Stomach (tissue), 8 donors: ENCODE measurements at regions not wholly inside any gene's neighbourhood (a gene's known extent, or its start where the extent isn't known, plus 50 kb on each side); places are given as distances from the start of the nearest gene placed in this dataset.
"Not testable (repeated sequence)": the region's sequence is repeated elsewhere in the genome, so short reads cannot be mapped to it uniquely, and the experiment has no call there.

ENCODE experiments used
- DNase-seq, 2 donors: peaks; one replicate each; pipeline versions ENCODE4 v3.0.0 to v3.0.0-alpha.2; 2013 to 2019
- H3K27ac ChIP-seq, 5 donors: fragments of 200-600 bp in 4 of 5; sonication (generic) in 4 of 5; one replicate each; pipeline ENCODE4 v1.5.1; 2013 to 2019; ENCODE audit warnings: mild to moderate bottlenecking in 1 of 5, moderate library complexity in 1 of 5
- H3K27me3 ChIP-seq, 3 donors: fragments of 200-600 bp; sonication (generic); one replicate each; pipeline ENCODE4 v1.5.1; 2017 to 2019; ENCODE audit warnings: mixed run types in 1 of 3
- H3K36me3 ChIP-seq, 4 donors: fragments of 200-600 bp; sonication (generic); 1 replicate in 3 of 4; 2 replicates in 1 of 4; pipeline ENCODE4 v1.5.1; 2016 to 2019
- H3K4me1 ChIP-seq, 4 donors: fragments of 200-600 bp; sonication (generic); one replicate each; pipeline ENCODE4 v1.5.1; 2016 to 2019
- H3K4me3 ChIP-seq, 4 donors: fragments of 200-600 bp; sonication (generic) in 3 of 4; one replicate each; pipeline ENCODE4 v1.5.1; 2016 to 2019; ENCODE audit warnings: mild to moderate bottlenecking in 1 of 4
- H3K9me3 ChIP-seq, 4 donors: fragments of 200-600 bp; sonication (generic); one replicate each; pipeline ENCODE4 v1.5.1; 2016 to 2019
- CTCF ChIP-seq, 7 experiments: fragments of 450-650 bp in 4 of 7; fragments of 200-600 bp in 3 of 7; sonication (generic) in 3 of 7; IDR thresholded peaks; one replicate each; pipeline ENCODE4 v1.5.1; 2016 to 2019; ENCODE audit warnings: antibody characterized with exemption in 7 of 7, control low read depth in 2 of 7, mild to moderate bottlenecking in 1 of 7
- EP300 ChIP-seq: sonication (generic); formaldehyde crosslinking; IDR thresholded peaks from one replicate; pipeline ENCODE4 v1.6.1; 2017; ENCODE audit warnings: antibody characterized with exemption
- POLR2A ChIP-seq, 4 donors: fragments of 450-650 bp; IDR thresholded peaks; one replicate each; pipeline ENCODE4 v1.6.1; 2016; ENCODE audit warnings: antibody characterized with exemption in 4 of 4, control low read depth in 2 of 4, mild to moderate bottlenecking in 1 of 4, moderate library complexity in 1 of 4
- POLR2AphosphoS5 ChIP-seq, 3 donors: sonication (generic); formaldehyde crosslinking; IDR thresholded peaks; one replicate each; pipeline ENCODE4 v1.6.1; 2016; ENCODE audit warnings: antibody characterized with exemption in 3 of 3
- WGBS, 5 donors: extraction: QIAGEN DNeasy Blood & Tissue Kit in 3 of 5; methylation state at CpG; one replicate each; pipeline versions ENCODE4 v1.1.5 to v1.1.7; 2013 to 2018; 5-methylcytosine and 5-hydroxymethylcytosine counted together
- intact Hi-C: fragments of 100-400 bp; cut with DNase I; formaldehyde crosslinking; loops from one replicate; pipeline ENCODE4 v1.15.1; 2023; ENCODE audit warnings: low total_unique reads
- donor health status: healthy with polysubstance abuse.
- donor health status: Bipolar disorder and iron deficiency.
- donor health status: healthy.

GRCh38 chr17:33704856-33705255 is 411.8 kb upstream of the ASIC2 start:
- no peak for TF ChIP-seq POLR2AphosphoS5 (IDR thresholded peaks at IDR 0.05)
- TF ChIP-seq CTCF (IDR thresholded peaks at IDR 0.05), result no peak
- H3K27ac ChIP-seq, result no peak overlapping the region
- H3K27me3 ChIP-seq, result peaks cover 0 to 27% (median 0%) of the 10 kb centered on the region in 3 donors
- H3K36me3 ChIP-seq, result no peaks in the 10 kb centered on the region
- WGBS, 5 donors, result 64 to 84% (median 84%) methylated on average over 2 of the region's 2 CpGs
- no peaks in the 10 kb centered on the region for H3K4me1 ChIP-seq
- no peaks in the 10 kb centered on the region for H3K9me3 ChIP-seq
- no peak overlapping the region for H3K4me3 ChIP-seq
- intact Hi-C loops, result no loop called here
- DNase-seq, result no peak

GRCh38 chr17:33709881-33710280 is 416.8 kb upstream of the ASIC2 start:
- Histone ChIP-seq H3K27ac (no peak overlapping the region), H3K4me3 (no peak overlapping the region), H3K36me3 (no peaks in the 10 kb centered on the region), H3K4me1 (no peaks in the 10 kb centered on the region), H3K27me3 (peaks cover 0 to 18% (median 0%) of the 10 kb centered on the region in 3 donors), H3K9me3 (no peaks in the 10 kb centered on the region)
- 61 to 80% (median 67%) methylated on average over 2 of the region's 2 CpGs for WGBS, 5 donors
- intact Hi-C loops, result no loop called here
- no peak for DNase-seq
- no peak for TF ChIP-seq POLR2A (IDR thresholded peaks at IDR 0.05)
- TF ChIP-seq POLR2AphosphoS5 (IDR thresholded peaks at IDR 0.05), result no peak
- no peak for TF ChIP-seq EP300
- TF ChIP-seq CTCF (IDR thresholded peaks at IDR 0.05), result no peak

DNA sequence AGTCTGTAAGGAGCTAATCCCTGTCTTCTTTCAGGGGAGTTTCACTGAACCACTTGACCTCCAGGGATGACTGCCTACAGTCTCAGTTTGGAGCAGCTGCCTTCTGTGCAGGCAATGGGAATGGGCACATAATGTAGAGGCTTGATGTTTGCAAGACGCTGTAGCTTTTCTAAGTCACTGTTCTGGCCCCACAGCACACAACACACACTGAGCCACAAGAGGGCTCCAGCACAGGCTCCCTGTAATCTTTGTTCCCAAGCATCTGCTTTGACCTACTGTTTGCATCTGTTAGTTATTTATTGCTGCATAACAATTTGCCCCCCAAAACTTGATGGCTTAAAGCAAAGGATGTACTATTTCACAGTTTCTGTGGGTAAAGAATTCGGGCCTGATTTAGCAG is 419.0 kb upstream of the ASIC2 start:
- intact Hi-C loops, result no loop called here
- H3K36me3 ChIP-seq, result no peaks in the 10 kb centered on the region
- H3K9me3 ChIP-seq, result no peaks in the 10 kb centered on the region
- H3K27ac ChIP-seq, result no peak overlapping the region
- 55 to 60% (median 57%) methylated on average over 2 of the region's 2 CpGs for WGBS, 5 donors
- H3K4me1 ChIP-seq, result no peaks in the 10 kb centered on the region
- DNase-seq, result no peak
- TF ChIP-seq CTCF (IDR thresholded peaks at IDR 0.05) (no peak), POLR2AphosphoS5 (IDR thresholded peaks at IDR 0.05) (no peak)
- peaks cover 0 to 18% (median 0%) of the 10 kb centered on the region in 3 donors for H3K27me3 ChIP-seq
- no peak overlapping the region for H3K4me3 ChIP-seq

DNA sequence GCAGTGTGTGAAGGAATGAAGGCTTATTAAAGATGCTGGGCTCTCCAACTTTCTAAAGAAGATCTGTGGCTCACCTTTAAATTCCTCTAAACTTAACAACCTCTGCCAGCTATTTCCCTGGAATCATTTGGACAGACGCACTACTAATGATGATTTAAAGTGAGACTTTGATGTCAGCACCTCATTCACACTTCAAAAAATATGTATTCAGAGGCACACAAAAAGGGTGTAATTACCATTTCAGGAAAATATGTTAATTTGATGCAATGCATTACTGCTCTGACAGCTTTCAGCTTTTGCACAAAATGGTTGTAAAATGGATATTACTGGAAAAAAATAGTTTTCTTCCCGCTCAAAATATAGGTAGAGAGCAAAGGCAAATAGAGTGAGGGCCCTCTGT is 423.9 kb upstream of the ASIC2 start:
- peaks cover 0 to 22% (median 0%) of the 10 kb centered on the region in 3 donors for H3K27me3 ChIP-seq
- no peaks in the 10 kb centered on the region for H3K36me3 ChIP-seq
- TF ChIP-seq POLR2A (IDR thresholded peaks at IDR 0.05), result no peak
- TF ChIP-seq EP300, result no peak
- TF ChIP-seq CTCF (IDR thresholded peaks at IDR 0.05), result no peak
- TF ChIP-seq POLR2AphosphoS5 (IDR thresholded peaks at IDR 0.05), result no peak
- H3K4me1 ChIP-seq, result no peaks in the 10 kb centered on the region
- H3K4me3 ChIP-seq, result no peak overlapping the region
- no peak for DNase-seq
- 68 to 78% (median 76%) methylated on average over 2 of the region's 2 CpGs for WGBS, 5 donors
- intact Hi-C loops, result no loop called here
- no peak overlapping the region for H3K27ac ChIP-seq
- no peaks in the 10 kb centered on the region for H3K9me3 ChIP-seq

GRCh38 chr17:33723736-33724135 is 430.6 kb upstream of the ASIC2 start:
- H3K9me3 ChIP-seq, intact Hi-C loops, H3K27ac ChIP-seq, H3K4me3 ChIP-seq, H3K4me1 ChIP-seq, H3K36me3 ChIP-seq, DNase-seq: not testable (repeated sequence)
- 46 to 58% (median 50%) methylated on average over 3 of the region's 3 CpGs for WGBS, 5 donors
- peaks cover 3 to 46% (median 13%) of the 10 kb centered on the region in 3 donors for H3K27me3 ChIP-seq
